Activated CD4-positive, alpha-beta memory T cell treated with anti-CD3 and anti-CD28 coated beads for 36 hours (primary cell): ENCODE measurements at regions not wholly inside any gene's neighbourhood (a gene's known extent, or its start where the extent isn't known, plus 50 kb on each side); places are given as distances from the start of the nearest gene placed in this dataset.
"Not testable (repeated sequence)": the region's sequence is repeated elsewhere in the genome, so short reads cannot be mapped to it uniquely, and the experiment has no call there.

Source experiments
- CTCF ChIA-PET: fragments of 350-600 bp; sonication (Branson Sonifier 250); formaldehyde crosslinking; loops from one replicate; lab custom pipeline; 2021; ENCODE audit warnings: antibody characterized with exemption, inconsistent platforms; lab: Charles Lee
- POLR2A ChIA-PET: fragments of 350-600 bp; sonication (Branson Sonifier 250); formaldehyde crosslinking; loops from one replicate; lab custom pipeline; 2021; ENCODE audit warnings: antibody characterized with exemption; lab: Charles Lee
- DNase-seq: peaks from one replicate; pipeline ENCODE4 v3.0.0-alpha.2; 2020
- H3K27ac Mint-ChIP-seq: one replicate; pipeline ENCODE4 v1.8.0; 2021; ENCODE audit warnings: mixed read lengths
- H3K27me3 Mint-ChIP-seq: one replicate; pipeline ENCODE4 v1.8.0; 2021; ENCODE audit warnings: mixed read lengths
- H3K36me3 Mint-ChIP-seq: one replicate; pipeline ENCODE4 v1.8.0; 2021; ENCODE audit warnings: mixed read lengths
- H3K4me1 Mint-ChIP-seq: one replicate; pipeline ENCODE4 v1.8.0; 2021; ENCODE audit warnings: low read depth, mixed read lengths
- H3K4me3 Mint-ChIP-seq: one replicate; pipeline ENCODE4 v1.8.0; 2021; ENCODE audit warnings: mild to moderate bottlenecking, mixed read lengths
- H3K9me3 Mint-ChIP-seq: one replicate; pipeline ENCODE4 v1.8.0; 2021; ENCODE audit warnings: mixed read lengths
- intact Hi-C: fragments of 100-400 bp; cut with micrococcal nuclease; formaldehyde crosslinking; loops from one replicate; pipeline ENCODE4 v1.15.1; 2023

GRCh38 chr5:57887851-57888621 lies 405.4 kb upstream of the ACTBL2 start:
- Mint-ChIP-seq H3K4me1 (no peaks in the 10 kb centered on the region), H3K36me3 (no peaks in the 10 kb centered on the region), H3K27ac (no peak overlapping the region), H3K27me3 (peaks cover 5% of the 10 kb centered on the region), H3K4me3 (no peak overlapping the region), H3K9me3 (no peaks in the 10 kb centered on the region)
- POLR2A ChIA-PET, result no interaction called here
- intact Hi-C loops, result loop anchor here (5.0 kb wide), 1 partner anchor 574 kb away; the partner anchor contains the start of gene PLK2
- DNase-seq, result no peak
- CTCF ChIA-PET, result interaction anchor here (0.7 to 0.9 kb wide), 2 partner anchors 30 to 108 kb away, joined by 3 read pairs; no protein-coding TSS in a partner anchor

- ChIA-PET CTCF (interaction anchor here (0.6 to 0.9 kb wide), 2 partner anchors 8 to 10 kb away, joined by 3 to 4 read pairs; no protein-coding TSS in a partner anchor), POLR2A (no interaction called here)
- no peak for DNase-seq
- intact Hi-C loops, result loop anchor here (5.0 kb wide), 1 partner anchor 578 kb away; the partner anchor contains the start of gene PLK2
- H3K4me1 Mint-ChIP-seq, result no peaks in the 10 kb centered on the region
- H3K9me3 Mint-ChIP-seq, result no peaks in the 10 kb centered on the region
- H3K27ac Mint-ChIP-seq, result no peak overlapping the region
- no peak overlapping the region for H3K4me3 Mint-ChIP-seq
- H3K27me3 Mint-ChIP-seq, result peaks cover 7% of the 10 kb centered on the region
- H3K36me3 Mint-ChIP-seq, result no peaks in the 10 kb centered on the region
Measured at GRCh38 chr5:57884346-57885102, 401.9 kb upstream of the ACTBL2 start.

DNA sequence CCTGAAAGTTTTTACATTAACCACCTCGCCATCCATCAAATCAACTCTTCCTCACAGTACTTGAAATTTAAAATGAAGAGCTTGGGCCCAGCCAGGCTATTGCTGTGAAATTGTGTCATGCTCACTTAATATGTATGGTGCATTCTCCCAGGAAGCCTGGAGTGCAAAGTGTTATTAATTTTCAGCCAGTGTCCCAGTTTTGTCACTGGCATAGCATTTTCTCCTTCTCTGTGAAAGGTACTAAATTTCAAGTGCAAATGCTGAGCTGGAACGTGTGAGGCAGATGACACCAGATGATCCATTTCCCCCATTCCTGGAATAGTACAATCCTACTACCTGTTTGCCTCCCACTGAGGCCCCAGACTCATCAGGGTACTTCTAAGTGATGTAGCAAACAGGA lies 397.6 kb upstream of the ACTBL2 start:
- Mint-ChIP-seq H3K4me3 (no peak overlapping the region), H3K36me3 (no peaks in the 10 kb centered on the region), H3K9me3 (no peaks in the 10 kb centered on the region), H3K27ac (no peak overlapping the region), H3K4me1 (no peaks in the 10 kb centered on the region), H3K27me3 (peaks cover 5% of the 10 kb centered on the region)
- CTCF ChIA-PET, result no interaction called here
- no peak for DNase-seq
- POLR2A ChIA-PET, result interaction anchor here (0.5 kb wide), 1 partner anchor 40 kb away, joined by 3 read pairs; no protein-coding TSS in a partner anchor
- intact Hi-C loops, result no loop called here

- Mint-ChIP-seq H3K4me1 (no peaks in the 10 kb centered on the region), H3K9me3 (no peaks in the 10 kb centered on the region), H3K27ac (no peak overlapping the region), H3K36me3 (no peaks in the 10 kb centered on the region), H3K27me3 (peaks cover 5% of the 10 kb centered on the region), H3K4me3 (no peak overlapping the region)
- intact Hi-C loops, result no loop called here
- POLR2A ChIA-PET, result no interaction called here
- no peak for DNase-seq
- CTCF ChIA-PET, result no interaction called here
Measured at GRCh38 chr5:57878301-57878722, 395.7 kb upstream of the ACTBL2 start.

DNA sequence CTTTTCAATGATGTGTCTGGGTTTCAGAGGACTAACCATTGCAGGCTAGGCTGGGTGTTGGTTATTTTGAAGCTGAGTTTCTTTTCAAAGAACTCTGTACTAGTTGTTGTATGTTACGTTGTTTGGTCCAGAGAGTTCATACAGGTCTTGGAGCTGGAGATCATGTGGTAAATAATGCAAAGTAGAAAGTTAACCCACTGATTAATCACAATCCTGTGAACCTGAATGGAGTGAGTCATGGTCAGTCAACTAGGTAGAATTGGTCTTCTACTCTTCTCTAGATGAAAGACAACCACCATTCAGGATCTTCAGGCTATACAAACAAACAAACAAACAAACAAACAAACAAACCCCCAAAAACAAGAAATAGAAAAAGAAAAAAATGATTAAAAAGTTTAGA lies 388.9 kb upstream of the ACTBL2 start:
- Mint-ChIP-seq H3K9me3 (peaks cover 5% of the 10 kb centered on the region), H3K4me3 (no peak overlapping the region), H3K36me3 (no peaks in the 10 kb centered on the region), H3K27ac (no peak overlapping the region), H3K27me3 (no peaks in the 10 kb centered on the region), H3K4me1 (no peaks in the 10 kb centered on the region)
- DNase-seq, result no peak
- intact Hi-C loops, result no loop called here
- POLR2A ChIA-PET, result no interaction called here
- CTCF ChIA-PET, result no interaction called here

GRCh38 chr5:57870267-57870666 lies 387.7 kb upstream of the ACTBL2 start:
- H3K27ac Mint-ChIP-seq, intact Hi-C loops, H3K4me1 Mint-ChIP-seq, H3K36me3 Mint-ChIP-seq, H3K9me3 Mint-ChIP-seq, H3K27me3 Mint-ChIP-seq, H3K4me3 Mint-ChIP-seq, POLR2A ChIA-PET, CTCF ChIA-PET, DNase-seq: not testable (repeated sequence)

DNA sequence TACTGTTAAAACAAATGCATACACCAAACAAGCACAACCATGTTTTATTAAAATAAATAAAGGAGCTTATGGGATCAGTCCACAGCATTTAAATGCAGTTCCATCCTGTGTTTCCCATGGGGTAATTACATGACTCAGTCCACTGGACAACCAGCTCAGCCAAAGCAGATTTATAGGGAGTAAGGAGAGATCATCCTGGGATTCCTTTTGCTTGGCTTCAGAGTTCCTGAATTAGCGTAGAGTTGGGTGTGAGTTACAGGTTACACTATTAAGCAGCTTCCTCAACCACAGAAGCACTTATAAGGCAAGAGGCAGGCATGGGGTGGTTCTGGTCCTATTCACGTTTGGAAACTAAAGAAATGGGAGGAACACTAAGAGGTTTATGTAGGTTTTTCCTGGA lies 381.1 kb upstream of the ACTBL2 start:
- no peak for DNase-seq
- Mint-ChIP-seq H3K9me3 (peaks cover 3% of the 10 kb centered on the region), H3K36me3 (no peaks in the 10 kb centered on the region), H3K27ac (no peak overlapping the region), H3K4me1 (no peaks in the 10 kb centered on the region), H3K27me3 (no peaks in the 10 kb centered on the region), H3K4me3 (no peak overlapping the region)
- intact Hi-C loops, result no loop called here
- ChIA-PET CTCF (no interaction called here), POLR2A (no interaction called here)

DNA sequence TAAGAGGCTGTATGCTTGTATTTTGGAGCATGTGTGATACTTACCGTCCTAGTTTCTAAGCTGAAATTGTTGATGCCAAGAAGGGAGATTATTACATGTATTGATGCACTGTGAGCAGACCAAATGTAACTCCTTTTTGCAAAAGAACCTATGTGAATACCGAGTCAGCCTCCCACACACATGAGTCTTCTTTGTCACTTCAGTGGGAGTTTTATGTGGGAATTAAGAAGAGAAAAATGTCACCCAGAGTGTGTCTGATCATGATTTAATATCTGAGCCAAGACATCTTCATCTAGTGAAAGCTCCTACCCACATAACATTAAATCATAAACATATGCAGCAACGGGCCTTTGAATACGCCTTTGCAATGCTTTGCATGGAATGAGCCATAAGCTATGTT lies 380.3 kb upstream of the ACTBL2 start:
- CTCF ChIA-PET, result no interaction called here
- intact Hi-C loops, result no loop called here
- Mint-ChIP-seq H3K36me3 (no peaks in the 10 kb centered on the region), H3K27ac (no peak overlapping the region), H3K9me3 (peaks cover 3% of the 10 kb centered on the region), H3K4me1 (no peaks in the 10 kb centered on the region), H3K4me3 (no peak overlapping the region), H3K27me3 (no peaks in the 10 kb centered on the region)
- POLR2A ChIA-PET, result no interaction called here
- DNase-seq, result no peak

- CTCF ChIA-PET, result no interaction called here
- peaks cover 3% of the 10 kb centered on the region for H3K9me3 Mint-ChIP-seq
- H3K27me3 Mint-ChIP-seq, result no peaks in the 10 kb centered on the region
- POLR2A ChIA-PET, result no interaction called here
- no peak overlapping the region for H3K4me3 Mint-ChIP-seq
- H3K27ac Mint-ChIP-seq, result no peak overlapping the region
- intact Hi-C loops, result no loop called here
- no peak for DNase-seq
- no peaks in the 10 kb centered on the region for H3K36me3 Mint-ChIP-seq
- no peaks in the 10 kb centered on the region for H3K4me1 Mint-ChIP-seq
Measured at GRCh38 chr5:57862471-57862911, 379.9 kb upstream of the ACTBL2 start.

DNA sequence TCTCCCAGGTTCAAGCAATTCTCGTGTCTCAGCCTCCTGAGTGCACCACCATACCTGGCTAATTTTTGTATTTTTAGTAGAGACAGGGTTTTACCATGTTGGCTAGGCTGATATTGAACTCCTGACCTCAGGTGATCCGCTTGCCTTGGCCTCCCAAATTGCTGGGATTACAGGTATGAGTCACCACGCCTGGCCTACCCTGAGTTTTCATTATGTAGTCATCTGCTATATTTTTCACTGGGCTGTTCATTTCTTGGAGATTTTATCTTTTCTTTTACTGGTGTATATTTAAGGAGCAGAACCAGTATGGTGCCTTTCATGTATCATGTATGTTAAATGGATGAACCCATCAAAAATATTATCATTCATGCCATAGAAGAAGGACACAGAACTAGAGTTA lies 377.0 kb upstream of the ACTBL2 start:
- intact Hi-C loops, result no loop called here
- Mint-ChIP-seq H3K4me1 (no peaks in the 10 kb centered on the region), H3K27me3 (no peaks in the 10 kb centered on the region), H3K27ac (no peak overlapping the region), H3K9me3 (peaks cover 3% of the 10 kb centered on the region), H3K36me3 (no peaks in the 10 kb centered on the region), H3K4me3 (no peak overlapping the region)
- no peak for DNase-seq
- CTCF ChIA-PET, result no interaction called here
- POLR2A ChIA-PET, result no interaction called here

DNA sequence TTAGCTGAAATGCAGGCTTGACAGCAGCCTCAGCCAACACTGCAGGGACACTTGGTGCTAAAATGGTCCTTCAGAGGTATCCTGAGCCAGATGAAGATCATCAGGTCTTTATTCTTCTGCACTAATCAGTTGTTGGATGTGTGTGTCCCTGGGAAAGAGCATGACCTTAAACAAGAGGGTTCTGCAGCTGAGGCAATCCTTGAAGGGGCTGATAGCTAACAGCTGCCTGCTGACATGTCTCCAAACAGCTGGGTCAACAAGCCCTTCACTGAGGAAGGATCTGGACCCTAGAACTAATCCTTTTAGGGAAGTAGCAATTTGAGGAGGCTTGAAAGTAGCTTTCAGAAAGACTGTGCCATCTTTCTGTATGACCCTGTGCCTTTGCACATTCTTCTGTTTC lies 376.3 kb upstream of the ACTBL2 start:
- ChIA-PET CTCF (interaction anchor here (1.0 kb wide), 1 partner anchor 29 kb away, joined by 3 read pairs; no protein-coding TSS in a partner anchor), POLR2A (no interaction called here)
- H3K27me3 Mint-ChIP-seq, result no peaks in the 10 kb centered on the region
- H3K4me3 Mint-ChIP-seq, result no peak overlapping the region
- no peak for DNase-seq
- intact Hi-C loops, result no loop called here
- peaks cover 3% of the 10 kb centered on the region for H3K9me3 Mint-ChIP-seq
- no peaks in the 10 kb centered on the region for H3K4me1 Mint-ChIP-seq
- H3K36me3 Mint-ChIP-seq, result no peaks in the 10 kb centered on the region
- H3K27ac Mint-ChIP-seq, result no peak overlapping the region

- intact Hi-C loops, result no loop called here
- no peaks in the 10 kb centered on the region for H3K36me3 Mint-ChIP-seq
- ChIA-PET POLR2A (no interaction called here), CTCF (interaction anchor here (1.0 kb wide), 2 partner anchors 30 to 604 kb away, joined by 3 read pairs; no protein-coding TSS in a partner anchor)
- no peaks in the 10 kb centered on the region for H3K27me3 Mint-ChIP-seq
- H3K9me3 Mint-ChIP-seq, result peaks cover 3% of the 10 kb centered on the region
- no peak for DNase-seq
- H3K4me3 Mint-ChIP-seq, result no peak overlapping the region
- H3K27ac Mint-ChIP-seq, result no peak overlapping the region
- H3K4me1 Mint-ChIP-seq, result no peaks in the 10 kb centered on the region
Measured at GRCh38 chr5:57857696-57858095, 375.1 kb upstream of the ACTBL2 start.
